Amniotic epithelial cell (primary cell): ENCODE measurements at regions not wholly inside any gene's neighbourhood (a gene's known extent, or its start where the extent isn't known, plus 50 kb on each side); places are given as distances from the start of the nearest gene placed in this dataset.

ENCODE experiments used
- DNase-seq: peaks from one replicate; pipeline ENCODE4 v3.0.0-alpha.2; 2010; ENCODE audit warnings: low read depth

DNA sequence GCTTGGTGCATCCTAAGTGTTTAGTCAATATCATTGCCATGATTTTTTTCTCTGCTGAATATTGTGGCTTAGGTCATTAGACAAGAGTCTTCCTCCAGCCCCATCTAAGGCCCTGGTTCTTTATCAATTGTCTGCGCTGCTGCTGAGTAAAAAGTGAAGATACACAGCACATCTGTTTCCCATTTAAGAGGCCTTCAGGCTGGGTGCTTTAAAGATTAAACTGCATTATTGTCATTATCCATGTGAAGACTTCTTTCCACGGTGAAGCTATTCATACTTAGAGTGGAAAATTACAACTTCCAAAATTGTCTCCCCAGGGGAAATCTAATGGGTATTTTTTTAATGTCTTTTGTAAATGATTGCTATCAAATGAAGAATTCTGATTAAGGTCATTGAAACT lies 719.8 kb upstream of the LRRC4C start:
- DNase-seq, result no peak

DNA sequence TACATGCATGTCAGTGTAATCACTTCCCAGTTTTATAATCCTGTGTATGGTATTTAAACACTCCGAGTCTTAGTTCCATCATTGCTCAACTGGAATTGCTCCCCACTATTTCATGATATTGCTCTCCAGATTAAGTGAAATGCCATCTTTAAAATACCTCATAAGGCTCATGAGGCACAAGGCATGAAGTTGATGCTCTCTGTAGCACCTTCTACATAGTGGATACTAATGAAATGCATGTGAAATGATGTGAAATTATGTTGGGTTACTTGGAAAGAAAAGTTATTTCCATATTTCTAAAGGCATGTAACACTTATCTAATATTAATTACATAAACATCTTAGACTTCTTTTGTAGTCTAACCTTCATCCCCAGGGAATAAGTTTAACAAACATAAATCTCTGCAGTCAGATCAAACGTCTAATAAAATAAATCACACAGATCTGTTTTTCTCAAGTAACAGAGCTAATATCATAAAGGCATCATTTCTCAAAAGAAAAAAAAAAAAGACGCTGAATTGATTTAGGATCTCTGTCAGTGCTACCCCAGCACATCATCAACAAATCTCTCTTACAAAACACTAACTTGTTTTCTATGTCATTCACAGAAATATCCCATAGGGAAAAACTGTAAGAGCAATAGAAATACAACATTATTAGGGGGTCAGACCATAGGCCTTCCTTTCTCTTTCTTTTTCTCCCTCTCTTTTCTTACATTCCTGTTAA lies 736.0 kb upstream of the LRRC4C start:
- no peak for DNase-seq

DNA sequence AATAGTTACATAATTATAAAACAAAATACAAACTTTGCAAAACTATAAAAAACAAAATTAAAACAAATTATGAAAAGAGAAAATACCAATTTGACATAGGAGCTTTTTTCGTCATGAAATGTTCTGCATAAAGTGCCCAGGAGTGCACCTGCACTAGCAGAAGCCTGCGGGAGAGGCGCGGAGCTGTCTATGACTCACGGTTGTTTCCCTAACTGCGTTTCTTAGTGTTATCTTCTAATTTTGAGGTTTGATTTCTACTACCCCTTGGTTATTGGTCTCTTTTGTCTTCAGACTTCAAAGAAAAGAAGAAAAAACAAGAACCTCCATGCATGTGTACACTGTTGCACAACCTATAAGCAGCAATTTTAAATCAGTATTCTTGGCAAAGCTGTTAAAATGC lies 740.9 kb upstream of the LRRC4C start:
- DNase-seq, result no peak

DNA sequence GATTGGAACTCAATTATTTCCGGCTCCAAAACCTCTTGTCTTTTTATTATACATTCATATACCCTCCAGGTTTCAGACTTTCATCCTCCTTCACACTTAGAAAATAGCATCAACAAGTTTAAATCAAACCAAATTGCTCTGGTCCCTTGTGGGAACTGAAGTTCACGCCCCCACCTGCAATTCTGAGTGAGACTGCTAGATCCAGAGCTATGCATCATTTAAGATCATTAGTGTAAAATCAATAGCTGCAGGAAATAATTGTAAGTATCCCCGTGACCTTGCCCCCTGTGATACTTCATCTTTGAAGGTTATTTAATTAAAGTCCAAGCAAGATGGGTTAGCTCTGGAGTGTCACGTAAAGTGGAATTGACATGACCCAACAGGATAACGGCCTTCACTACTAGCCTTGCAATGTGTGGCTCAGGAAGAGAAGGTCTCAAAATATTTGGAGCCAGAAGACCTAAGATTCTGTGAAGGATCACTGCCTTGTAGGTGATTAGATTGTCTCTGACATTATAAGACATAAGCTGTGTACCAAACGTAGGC lies 742.2 kb upstream of the LRRC4C start:
- DNase-seq, result no peak

DNA sequence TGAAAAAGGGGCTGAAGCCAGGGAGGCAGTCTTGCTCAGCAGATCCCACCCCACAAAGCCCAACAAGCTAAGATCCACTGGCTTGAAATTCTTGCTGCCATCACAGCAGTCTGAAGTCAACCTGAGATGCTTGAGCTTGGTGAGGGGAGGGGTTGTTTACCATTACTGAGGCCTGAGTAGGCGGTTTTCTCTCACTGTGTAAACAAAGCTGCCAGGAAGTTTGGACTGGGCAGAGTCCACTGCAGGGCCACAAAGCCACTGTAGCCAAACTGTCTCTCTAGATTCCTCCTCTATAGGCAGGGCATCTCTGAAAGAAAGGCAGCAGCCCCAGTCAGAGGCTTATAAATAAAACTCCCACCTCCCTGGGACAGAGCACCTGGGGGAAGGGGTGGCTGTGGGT lies 746.1 kb upstream of the LRRC4C start:
- DNase-seq, result no peak

DNA sequence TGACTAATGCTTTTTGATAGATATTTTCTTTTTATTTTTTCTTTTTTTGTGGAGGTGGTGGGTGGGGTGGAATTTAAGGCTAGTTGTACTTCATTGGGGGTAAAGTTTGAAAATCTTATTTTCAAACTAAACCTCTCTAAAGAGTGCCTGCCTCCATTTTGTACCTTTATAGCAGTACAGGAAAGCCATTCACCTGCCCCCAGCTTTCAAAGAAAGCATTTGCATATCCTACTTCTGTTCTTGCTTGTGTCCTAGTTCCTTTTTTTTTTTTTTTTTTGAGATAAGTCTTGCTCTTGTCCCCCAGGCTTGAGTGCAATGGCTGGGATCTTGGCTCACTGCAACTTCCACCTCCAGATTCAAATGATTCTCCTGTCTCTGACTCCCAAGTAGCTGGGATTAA lies 766.2 kb upstream of the LRRC4C start:
- DNase-seq, result no peak

DNA sequence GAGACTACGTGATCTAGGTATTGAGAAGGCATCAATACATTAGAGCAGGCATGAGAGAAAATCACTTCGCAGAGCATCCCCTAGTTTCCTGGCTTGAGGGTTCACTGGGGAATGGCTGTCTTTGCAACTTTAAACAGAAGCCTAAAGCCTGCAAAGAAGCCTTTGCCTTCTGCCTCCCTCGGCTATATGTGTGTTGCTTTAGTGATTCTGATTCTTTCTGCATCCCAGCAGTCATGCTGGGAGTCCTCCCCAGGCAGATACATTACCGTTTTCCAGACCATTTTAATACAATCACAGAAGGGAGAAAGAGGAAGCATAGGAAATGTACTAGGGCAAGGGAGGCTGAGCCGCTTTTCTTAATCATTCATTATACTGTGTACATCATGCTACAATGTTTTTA lies 773.2 kb upstream of the LRRC4C start:
- DNase-seq, result no peak

DNA sequence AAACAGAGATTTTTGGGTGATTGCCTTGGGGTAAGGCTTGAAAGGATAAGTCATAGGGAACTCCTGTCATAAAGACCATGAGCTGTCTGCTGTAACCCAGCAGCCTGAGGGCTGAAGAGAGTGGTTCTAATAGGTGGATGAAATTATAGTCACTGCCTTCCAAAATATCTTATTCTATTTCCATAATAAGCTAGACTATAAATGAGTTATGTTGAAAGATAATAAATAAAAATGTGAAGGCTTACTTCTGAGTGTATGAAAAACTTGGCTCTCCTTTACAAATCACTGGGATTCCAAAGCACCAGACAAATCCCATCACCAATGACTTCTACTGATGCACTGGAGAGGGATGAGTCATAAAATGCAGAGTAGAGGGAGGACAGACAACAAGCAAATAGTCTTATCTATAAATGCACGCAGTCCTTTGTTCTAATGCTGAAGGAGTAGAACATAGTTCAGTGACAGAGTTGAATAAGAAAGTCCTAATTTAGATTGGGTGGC lies 775.0 kb upstream of the LRRC4C start:
- DNase-seq, result no peak

DNA sequence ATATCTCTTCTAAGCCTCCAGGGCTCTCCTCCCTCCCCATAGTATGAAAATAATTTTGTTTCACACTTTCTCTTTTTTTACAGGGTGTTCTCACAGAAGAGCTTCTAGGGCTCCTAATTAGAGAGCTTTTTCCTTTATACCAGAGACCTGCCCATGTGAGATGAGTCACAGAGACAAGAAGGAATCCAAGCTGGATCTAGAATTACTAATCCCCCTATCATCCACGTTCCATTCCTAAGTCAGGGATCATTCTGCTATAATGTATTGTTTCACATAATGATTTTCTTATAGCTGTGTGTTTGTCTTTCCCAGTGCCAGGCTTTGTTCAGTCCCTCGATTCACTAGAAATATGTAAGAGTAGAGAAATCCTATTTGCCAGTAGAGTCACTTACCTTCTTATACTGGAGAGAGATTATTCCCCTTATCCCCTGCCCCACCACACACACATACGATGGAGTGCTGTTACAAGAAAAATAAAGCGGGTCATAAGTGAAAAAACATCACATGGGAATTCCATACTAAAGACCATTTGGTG lies 778.3 kb upstream of the LRRC4C start:
- no peak for DNase-seq

DNA sequence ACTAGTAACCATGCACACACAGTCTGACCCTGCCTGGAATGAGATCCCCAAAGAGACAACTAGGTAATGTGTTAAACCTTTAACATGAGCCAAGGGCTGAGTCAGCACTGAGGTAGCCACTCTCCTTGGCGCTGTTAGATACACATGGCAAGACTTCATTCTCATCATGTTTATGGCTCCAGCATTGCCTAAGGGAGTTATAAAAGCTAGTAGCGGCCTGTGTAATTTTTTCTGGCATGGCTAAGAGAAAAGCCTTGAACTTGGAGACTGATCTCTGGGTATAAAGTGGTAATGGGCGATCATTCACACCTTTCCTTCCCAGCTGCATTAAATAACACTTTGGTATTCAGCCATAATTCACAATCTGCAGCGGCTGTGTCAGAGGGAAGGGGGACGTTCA lies 779.7 kb upstream of the LRRC4C start:
- DNase-seq, result no peak

DNA sequence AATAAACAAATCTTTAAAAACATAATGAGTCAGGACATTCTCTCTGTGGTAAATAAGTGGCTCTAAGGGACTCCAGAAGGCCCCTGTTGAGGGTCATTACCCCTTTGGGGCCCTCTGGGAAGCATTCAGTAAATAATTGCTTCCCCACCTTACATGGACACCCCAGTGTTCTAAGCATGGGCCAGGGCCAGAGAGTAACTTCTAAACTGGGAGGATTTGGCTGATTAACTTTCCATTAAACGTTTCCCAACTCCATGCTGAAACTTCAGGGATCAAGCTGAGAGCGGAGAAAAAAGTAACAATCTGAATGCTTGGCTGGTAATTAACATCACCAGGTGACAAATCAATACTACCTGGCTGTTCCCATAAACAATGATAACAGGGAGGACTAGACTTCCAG lies 783.9 kb upstream of the LRRC4C start:
- DNase-seq, result no peak

DNA sequence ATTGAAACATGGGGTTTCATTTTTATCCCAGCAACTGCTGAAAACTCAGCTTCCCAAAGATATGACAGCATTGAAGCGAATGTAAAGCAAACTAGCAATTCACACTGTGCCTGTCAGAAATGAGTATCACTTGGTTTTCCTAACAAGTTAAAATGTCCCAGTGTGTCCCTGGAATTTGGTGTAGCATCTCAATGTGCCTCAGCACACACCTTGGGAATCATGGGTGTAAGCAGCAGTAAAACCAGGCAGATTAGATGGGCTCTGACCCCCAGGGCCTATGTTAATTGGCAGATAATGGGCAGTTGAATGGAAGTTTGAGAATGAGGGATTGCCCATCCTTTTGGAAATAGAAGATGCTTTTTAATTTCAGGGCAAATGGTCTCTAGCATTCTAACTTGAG lies 784.9 kb upstream of the LRRC4C start:
- DNase-seq, result no peak

DNA sequence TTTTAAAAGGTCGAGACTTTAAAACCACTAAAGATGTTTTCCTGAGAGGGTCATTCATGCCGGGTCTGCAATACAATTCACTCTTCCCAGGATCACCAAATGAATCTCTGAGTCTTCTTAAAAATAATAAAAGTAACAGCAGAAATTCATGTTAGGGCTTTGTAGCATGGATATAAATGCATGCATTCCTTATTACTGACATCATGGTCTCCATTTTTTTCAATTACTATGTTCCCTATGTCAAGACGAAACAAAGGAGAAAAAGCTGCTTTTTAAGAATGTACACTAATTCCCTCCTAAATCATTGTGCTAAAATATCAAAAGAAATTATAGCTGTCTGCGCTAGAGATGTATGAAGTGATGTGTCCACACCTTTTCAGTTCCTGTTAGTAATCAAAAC lies 789.9 kb upstream of the LRRC4C start:
- DNase-seq, result no peak

DNA sequence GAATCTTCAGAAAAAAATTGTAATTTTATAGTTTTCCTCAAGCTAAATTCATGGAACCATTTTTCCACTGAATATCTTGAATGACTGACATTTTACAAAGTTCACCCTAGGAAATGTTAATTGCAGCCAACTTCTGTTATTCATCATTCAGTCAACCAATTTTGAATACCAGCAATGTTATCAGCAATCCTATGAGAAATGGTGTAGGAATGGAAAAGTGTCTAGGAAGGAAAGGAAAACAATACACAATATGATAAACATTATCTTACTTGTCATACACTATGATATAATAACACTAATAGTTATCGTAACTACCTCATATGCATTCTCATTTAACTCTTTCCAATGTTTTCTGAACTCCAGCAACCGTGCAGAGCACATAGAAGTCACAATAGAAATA lies 790.5 kb upstream of the LRRC4C start:
- no peak for DNase-seq

DNA sequence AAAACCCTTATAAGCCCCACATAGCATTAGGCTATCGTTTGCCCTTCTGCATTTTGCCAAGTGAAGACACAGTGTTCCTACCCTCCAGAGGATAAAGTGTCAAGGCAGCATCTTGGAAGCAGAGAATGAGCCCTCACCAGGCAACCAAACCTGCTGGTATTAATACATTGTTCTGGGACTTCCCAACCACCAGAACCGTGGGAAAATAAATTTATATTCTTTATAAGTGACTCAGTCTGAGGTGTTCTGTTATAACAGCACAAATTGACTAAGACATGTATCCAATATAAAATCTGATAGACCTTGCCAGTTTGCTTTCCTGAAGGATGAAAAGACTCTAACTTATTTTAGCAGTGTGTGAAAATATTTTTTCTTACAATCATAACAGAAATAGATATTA lies 792.5 kb upstream of the LRRC4C start:
- DNase-seq, result no peak

DNA sequence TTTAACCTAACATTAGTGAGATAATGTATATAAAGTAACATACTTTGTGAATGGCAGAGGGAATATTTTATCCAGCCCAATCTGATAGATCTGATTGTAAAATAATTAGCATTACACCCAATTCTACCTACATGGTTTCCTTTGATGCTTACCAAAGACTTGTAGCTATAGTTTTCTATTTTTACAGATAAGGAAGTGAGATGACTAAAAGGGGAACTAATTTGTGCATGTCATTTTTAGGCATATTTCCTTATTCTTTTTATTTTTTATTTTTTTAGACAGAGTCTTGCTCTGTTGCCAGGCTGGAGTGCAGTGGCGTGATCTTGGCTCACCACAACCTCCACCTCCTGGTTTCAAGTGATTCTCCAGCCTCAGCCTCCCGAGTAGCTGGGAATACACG lies 793.7 kb upstream of the LRRC4C start:
- no peak for DNase-seq

DNA sequence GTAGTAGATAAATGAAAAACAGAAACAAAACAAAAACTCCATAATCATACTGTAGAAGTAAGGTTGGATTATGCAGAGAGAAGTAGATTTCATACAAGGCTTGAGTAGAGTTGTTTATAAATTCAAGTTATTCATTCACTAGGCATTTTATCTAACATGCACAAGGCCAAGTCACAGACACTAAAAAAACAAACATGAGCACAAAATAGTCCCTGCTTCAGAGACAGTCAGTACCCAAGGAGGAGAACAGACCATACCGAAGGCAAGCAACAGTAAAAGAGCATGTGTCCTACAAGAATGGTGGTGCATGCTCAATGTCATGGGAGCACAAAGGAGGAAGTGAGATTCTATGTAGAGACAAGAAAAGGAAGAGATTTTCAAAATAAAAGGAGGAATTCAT lies 796.5 kb upstream of the LRRC4C start:
- DNase-seq, result no peak

DNA sequence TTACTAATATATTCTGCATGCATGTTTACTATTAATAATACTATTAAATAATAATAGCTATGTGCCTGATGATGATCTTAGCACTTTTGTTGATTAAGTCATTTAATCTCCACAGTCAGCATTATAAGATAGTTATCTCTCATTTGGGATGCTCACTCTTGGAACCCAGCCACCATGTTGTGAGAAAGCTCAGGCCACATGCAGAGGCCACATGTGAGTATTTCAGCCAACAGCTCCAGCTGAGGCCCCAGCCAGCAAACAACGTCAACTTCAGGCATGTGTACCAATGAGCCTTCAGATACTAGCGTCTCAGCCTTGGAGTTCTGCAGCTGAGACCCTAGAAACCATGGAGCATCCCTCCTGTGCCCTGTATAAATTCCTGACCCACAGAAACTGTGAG lies 798.1 kb upstream of the LRRC4C start:
- no peak for DNase-seq

DNA sequence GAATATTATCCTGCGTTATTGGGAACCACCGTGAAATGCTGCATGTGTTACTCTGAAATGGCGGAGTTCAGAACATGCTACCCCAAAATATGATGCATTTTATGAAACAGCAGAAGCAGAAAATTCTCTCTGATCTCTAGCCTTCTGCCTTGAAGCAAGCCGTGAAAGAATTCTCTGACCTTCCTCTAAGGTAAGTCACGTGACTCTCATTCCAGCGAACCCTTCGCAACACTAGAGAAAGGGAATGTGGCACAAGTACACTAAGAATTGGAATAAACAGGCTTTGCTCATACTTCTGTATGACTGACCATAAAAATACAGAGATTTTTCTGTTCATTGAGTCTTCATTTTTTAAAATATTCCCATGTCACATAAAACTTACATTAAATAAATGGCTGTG lies 805.6 kb upstream of the LRRC4C start:
- no peak for DNase-seq

DNA sequence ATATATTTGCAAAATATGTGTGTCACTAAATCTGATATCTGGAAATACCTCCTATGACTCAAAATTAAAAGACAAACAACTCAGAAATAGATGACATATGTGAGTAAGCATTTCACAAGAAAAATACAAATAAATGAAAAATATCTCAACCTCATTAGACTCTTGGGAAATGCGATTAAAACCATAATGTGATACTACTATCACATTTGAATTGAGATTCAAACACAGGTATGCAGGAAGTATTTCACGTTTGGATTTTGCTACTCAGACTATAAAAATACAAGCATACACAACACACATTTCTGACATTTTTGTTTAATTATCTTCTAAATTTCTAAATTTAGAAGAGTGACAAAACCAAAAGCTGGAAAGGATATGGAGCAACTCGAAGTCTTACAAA lies 811.9 kb upstream of the LRRC4C start:
- no peak for DNase-seq

DNA sequence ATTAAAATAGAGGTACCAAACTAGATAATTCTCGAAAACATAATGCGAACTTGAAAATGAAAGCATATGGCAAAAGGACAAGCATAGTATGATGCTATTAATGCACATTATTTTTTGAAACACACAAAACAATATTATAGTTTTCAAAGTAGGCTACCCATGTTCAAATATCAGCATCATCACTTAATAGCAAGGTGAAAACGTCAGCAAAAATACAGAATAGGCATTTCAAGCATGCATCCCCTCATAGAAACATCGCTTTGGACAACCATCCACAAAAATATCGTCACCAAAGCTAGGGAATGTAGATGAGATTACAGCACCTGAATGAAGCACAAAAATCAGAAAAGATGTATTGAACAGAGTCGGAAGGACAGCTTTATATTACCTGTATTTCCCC lies 814.5 kb upstream of the LRRC4C start:
- DNase-seq, result no peak

DNA sequence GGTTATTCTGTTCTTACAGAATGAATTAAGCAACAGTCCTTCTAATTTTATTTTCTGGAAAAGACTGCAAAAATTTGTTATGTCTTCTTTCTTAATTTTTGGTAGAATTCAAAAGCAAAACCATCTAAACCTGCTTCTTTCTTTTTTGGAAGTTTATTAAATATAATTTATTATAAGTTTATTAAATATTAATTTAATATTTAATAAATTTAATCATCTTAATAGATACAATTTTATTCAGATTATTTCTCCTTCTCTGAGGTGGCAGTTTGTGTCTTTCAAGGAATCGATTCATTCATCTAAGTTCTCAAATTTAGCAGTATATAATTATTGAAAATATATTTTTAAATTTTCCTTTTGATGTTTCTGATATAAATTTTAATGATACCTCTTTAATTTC lies 837.5 kb upstream of the LRRC4C start:
- DNase-seq, result no peak

DNA sequence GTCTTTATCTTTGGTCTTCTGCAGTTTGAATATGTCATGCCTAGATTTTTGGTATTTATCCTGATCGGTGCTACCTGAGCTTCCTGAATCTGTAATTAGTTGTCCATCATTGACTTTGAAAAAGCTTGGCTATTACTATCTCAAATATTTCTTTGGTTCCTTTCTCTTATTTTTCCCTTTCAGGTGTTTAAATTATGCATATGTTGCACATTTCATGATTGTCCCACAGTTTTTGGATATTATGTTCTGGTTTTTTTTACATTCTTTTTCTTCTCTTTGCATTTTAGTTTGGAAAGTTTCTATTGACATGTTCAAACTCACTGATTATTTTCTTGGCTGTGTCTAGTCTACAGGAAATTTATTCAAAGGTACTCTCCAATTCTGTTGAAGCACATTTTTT lies 840.3 kb upstream of the LRRC4C start:
- DNase-seq, result no peak

DNA sequence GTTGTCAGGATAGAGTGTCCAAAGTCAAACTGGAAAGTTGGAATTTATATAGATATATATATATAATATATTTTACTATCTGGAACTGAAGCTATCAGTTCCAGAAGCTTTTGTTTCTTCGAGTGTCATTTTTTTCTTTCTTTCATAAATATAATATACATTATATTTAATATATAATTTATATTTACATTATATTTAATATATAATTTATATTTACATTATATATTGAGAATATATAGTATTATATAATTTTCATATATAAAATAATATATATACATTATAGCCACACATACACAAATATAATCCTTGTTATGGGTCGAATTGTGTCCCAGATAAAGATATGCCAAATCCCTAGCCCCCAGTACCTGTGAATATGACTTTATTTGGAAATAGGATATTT lies 842.3 kb upstream of the LRRC4C start:
- DNase-seq, result no peak
